C1 segment of cervical spinal cord (tissue), 14 donors: ENCODE measurements at regions not wholly inside any gene's neighbourhood (a gene's known extent, or its start where the extent isn't known, plus 50 kb on each side); places are given as distances from the start of the nearest gene placed in this dataset.
"Not testable (repeated sequence)": the region's sequence is repeated elsewhere in the genome, so short reads cannot be mapped to it uniquely, and the experiment has no call there.

ENCODE experiments used
- DNase-seq, 14 donors: peaks; one replicate each; lab custom pipeline; 2025; lab: John Stamatoyannopoulos, UW

GRCh38 chr4:79266136-79266535 is 59.7 kb downstream of the NAA11 start:
- DNase-seq: no peak

- DNase-seq: no peak
Measured at GRCh38 chr4:79259242-79259641, 66.6 kb downstream of the NAA11 start.

- no peak for DNase-seq
Measured at GRCh38 chr4:79258614-79259176, 67.2 kb downstream of the NAA11 start.

GRCh38 chr4:79257953-79258613 is 67.8 kb downstream of the NAA11 start:
- no peak for DNase-seq

GRCh38 chr4:79255793-79256192 is 70.1 kb downstream of the NAA11 start:
- DNase-seq: no peak

GRCh38 chr4:79253924-79254323 is 71.9 kb downstream of the NAA11 start:
- DNase-seq: no peak

- DNase-seq: no peak
Measured at GRCh38 chr4:79253168-79253567, 72.7 kb downstream of the NAA11 start.

GRCh38 chr4:79250887-79251286 is 75.0 kb downstream of the NAA11 start:
- DNase-seq: no peak

- DNase-seq: no peak
Measured at GRCh38 chr4:79249881-79250503, 75.9 kb downstream of the NAA11 start.

- DNase-seq: no peak
Measured at GRCh38 chr4:79248610-79249009, 77.3 kb downstream of the NAA11 start.

- no peak for DNase-seq
Measured at GRCh38 chr4:79247695-79248394, 78.0 kb downstream of the NAA11 start.

- DNase-seq: not testable (repeated sequence)
Measured at GRCh38 chr4:79245200-79245940, 80.5 kb downstream of the NAA11 start.

GRCh38 chr4:79241846-79242245 is 84.0 kb downstream of the NAA11 start:
- no peak for DNase-seq

- no peak for DNase-seq
Measured at GRCh38 chr4:79237851-79238250, 88.0 kb downstream of the NAA11 start.

GRCh38 chr4:79236785-79237184 is 89.1 kb downstream of the NAA11 start:
- no peak for DNase-seq

GRCh38 chr4:79235095-79235494 is 90.8 kb downstream of the NAA11 start:
- no peak for DNase-seq

GRCh38 chr4:79233820-79234219 is 92.0 kb downstream of the NAA11 start:
- no peak for DNase-seq

GRCh38 chr4:79232540-79232939 is 93.3 kb downstream of the NAA11 start:
- DNase-seq: no peak

- DNase-seq: no peak
Measured at GRCh38 chr4:79227860-79228259, 98.0 kb downstream of the NAA11 start.

- DNase-seq: no peak
Measured at GRCh38 chr4:79225360-79225759, 100.5 kb downstream of the NAA11 start.

- no peak for DNase-seq
Measured at GRCh38 chr4:79224777-79225104, 101.1 kb downstream of the NAA11 start.
